ENCODE measurements at regions not wholly inside any gene's neighbourhood (a gene's known extent, or its start where the extent isn't known, plus 50 kb on each side); places are given as distances from the start of the nearest gene placed in this dataset.

DNA sequence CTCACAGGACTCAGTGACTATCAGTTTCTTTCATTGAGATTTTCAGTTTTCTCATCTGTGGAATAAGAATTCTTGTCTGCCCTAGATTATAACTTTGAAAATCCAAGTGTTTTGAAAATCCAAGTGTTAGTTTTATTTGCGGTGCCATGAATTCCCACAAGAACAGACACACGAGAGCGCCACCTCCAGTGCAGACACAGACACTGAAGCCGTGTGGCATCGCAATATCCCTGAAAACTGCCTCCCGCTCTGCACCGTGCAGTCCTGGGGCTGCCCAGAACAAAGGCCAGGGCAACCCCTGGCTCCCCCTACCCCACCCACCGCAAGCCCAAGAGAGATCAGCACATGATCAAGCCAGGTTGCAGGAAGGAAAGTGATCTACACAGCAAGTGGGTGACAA, 229.5 kb upstream of the ASIC2 start:
- Histone ChIP-seq H3K36me3 (no peaks in the 10 kb centered on the region), H3K27me3 (no peaks in the 10 kb centered on the region), H3K4me3 (no peak overlapping the region), H3K27ac (no peak overlapping the region), H3K9me3 (peaks cover 0 to 10% (median 0%) of the 10 kb centered on the region in 4 donors), H3K4me1 (no peaks in the 10 kb centered on the region)
- TF ChIP-seq EP300 (IDR thresholded peaks at IDR 0.05) (no peak), POLR2A (IDR thresholded peaks at IDR 0.05) (no peak)
- TF ChIP-seq, protein P1, sequence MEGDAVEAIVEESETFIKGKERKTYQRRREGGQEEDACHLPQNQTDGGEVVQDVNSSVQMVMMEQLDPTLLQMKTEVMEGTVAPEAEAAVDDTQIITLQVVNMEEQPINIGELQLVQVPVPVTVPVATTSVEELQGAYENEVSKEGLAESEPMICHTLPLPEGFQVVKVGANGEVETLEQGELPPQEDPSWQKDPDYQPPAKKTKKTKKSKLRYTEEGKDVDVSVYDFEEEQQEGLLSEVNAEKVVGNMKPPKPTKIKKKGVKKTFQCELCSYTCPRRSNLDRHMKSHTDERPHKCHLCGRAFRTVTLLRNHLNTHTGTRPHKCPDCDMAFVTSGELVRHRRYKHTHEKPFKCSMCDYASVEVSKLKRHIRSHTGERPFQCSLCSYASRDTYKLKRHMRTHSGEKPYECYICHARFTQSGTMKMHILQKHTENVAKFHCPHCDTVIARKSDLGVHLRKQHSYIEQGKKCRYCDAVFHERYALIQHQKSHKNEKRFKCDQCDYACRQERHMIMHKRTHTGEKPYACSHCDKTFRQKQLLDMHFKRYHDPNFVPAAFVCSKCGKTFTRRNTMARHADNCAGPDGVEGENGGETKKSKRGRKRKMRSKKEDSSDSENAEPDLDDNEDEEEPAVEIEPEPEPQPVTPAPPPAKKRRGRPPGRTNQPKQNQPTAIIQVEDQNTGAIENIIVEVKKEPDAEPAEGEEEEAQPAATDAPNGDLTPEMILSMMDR (IDR thresholded peaks at IDR 0.05), result no peak
- 78 to 80% methylated on average over 8 of the region's 8 CpGs for WGBS, 2 donors
- DNase-seq (ENCODE audit: low spot score in 2 of 2), result no peak

DNA sequence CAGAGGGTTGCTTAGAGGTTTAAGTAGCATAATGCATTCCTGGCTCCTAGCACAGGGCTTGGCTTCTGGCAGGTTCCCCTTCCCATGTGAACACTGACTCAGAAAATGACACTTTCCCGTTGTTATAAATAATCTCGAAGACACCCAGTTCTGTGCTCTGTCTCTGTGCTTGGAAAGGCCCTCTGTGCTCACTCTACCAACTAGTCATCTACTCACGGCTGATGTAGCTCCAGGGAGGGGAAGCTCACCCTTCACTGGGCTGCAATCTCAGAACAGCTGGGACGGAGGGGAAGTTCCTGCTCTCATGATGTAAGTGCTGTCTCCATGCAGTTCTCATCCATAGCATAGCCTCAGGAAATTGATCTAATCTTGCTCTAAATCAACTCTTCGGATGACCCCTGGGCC, 230.5 kb upstream of the ASIC2 start:
- H3K27me3 ChIP-seq, result no peaks in the 10 kb centered on the region
- H3K4me3 ChIP-seq, result no peak overlapping the region
- no peak for DNase-seq (ENCODE audit: low spot score in 2 of 2)
- H3K36me3 ChIP-seq, result no peaks in the 10 kb centered on the region
- H3K9me3 ChIP-seq, result peaks cover 0 to 11% (median 0%) of the 10 kb centered on the region in 4 donors
- H3K27ac ChIP-seq, result no peak overlapping the region
- WGBS, 2 donors, result 32 to 35% methylated on average over 5 of the region's 5 CpGs
- H3K4me1 ChIP-seq, result no peaks in the 10 kb centered on the region
- TF ChIP-seq POLR2A (IDR thresholded peaks at IDR 0.05) (no peak), EP300 (IDR thresholded peaks at IDR 0.05) (no peak)
- TF ChIP-seq, protein P1 (IDR thresholded peaks at IDR 0.05), result no peak

DNA sequence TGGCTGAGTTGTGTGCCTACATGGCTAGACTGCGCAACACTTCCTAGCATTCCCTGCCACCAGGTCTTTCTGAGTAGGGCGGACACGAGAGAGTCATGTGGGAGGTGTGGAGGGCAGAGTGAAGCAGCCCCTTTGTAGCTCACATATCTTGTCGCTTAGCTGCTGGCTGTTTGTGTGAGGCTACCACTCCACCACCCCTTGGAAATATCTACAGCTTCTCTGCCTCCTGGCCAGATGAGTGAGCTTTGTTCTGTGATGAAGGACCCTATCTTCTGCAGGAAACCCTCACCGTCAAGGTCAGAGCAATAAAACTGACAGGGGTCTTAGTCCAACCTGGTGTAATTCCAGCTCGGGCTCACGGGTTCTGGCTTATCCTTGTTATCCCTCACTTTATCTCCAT, 232.1 kb upstream of the ASIC2 start:
- H3K27me3 ChIP-seq, result no peaks in the 10 kb centered on the region
- no peak overlapping the region for H3K27ac ChIP-seq
- TF ChIP-seq, protein P1 (IDR thresholded peaks at IDR 0.05), result no peak
- TF ChIP-seq POLR2A (IDR thresholded peaks at IDR 0.05) (no peak), EP300 (IDR thresholded peaks at IDR 0.05) (no peak)
- DNase-seq (ENCODE audit: low spot score in 2 of 2), result no peak
- no peaks in the 10 kb centered on the region for H3K36me3 ChIP-seq
- no peaks in the 10 kb centered on the region for H3K4me1 ChIP-seq
- H3K9me3 ChIP-seq, result peaks cover 0 to 11% (median 0%) of the 10 kb centered on the region in 4 donors
- no peak overlapping the region for H3K4me3 ChIP-seq
- WGBS, 2 donors, result 73% methylated on average over 7 of the region's 7 CpGs

- no peak for DNase-seq (ENCODE audit: low spot score in 2 of 2)
- Histone ChIP-seq H3K27ac (no peak overlapping the region), H3K27me3 (no peaks in the 10 kb centered on the region), H3K4me3 (no peak overlapping the region), H3K4me1 (no peaks in the 10 kb centered on the region), H3K36me3 (no peaks in the 10 kb centered on the region), H3K9me3 (peaks cover 0 to 11% (median 0%) of the 10 kb centered on the region in 4 donors)
- WGBS, 2 donors, result 80 to 84% methylated on average over 5 of the region's 5 CpGs
- no peak for TF ChIP-seq POLR2A (IDR thresholded peaks at IDR 0.05)
- TF ChIP-seq, protein P1 (IDR thresholded peaks at IDR 0.05), result no peak
- no peak for TF ChIP-seq EP300 (IDR thresholded peaks at IDR 0.05)
These were observed 233.6 kb upstream of the ASIC2 start for GRCh38 chr17:33526717-33527116.

GRCh38 chr17:33527290-33527689, 234.2 kb upstream of the ASIC2 start:
- WGBS, 2 donors, result 64 to 79% methylated on average over 3 of the region's 3 CpGs
- DNase-seq (ENCODE audit: low spot score in 2 of 2), result no peak
- H3K27me3 ChIP-seq, result no peaks in the 10 kb centered on the region
- no peaks in the 10 kb centered on the region for H3K4me1 ChIP-seq
- no peak overlapping the region for H3K4me3 ChIP-seq
- peaks cover 0 to 11% (median 0%) of the 10 kb centered on the region in 4 donors for H3K9me3 ChIP-seq
- H3K36me3 ChIP-seq, result no peaks in the 10 kb centered on the region
- no peak for TF ChIP-seq POLR2A (IDR thresholded peaks at IDR 0.05)
- no peak for TF ChIP-seq EP300 (IDR thresholded peaks at IDR 0.05)
- TF ChIP-seq, protein P1 (IDR thresholded peaks at IDR 0.05), result no peak
- H3K27ac ChIP-seq, result no peak overlapping the region
